SJSA1 (cell line): ENCODE measurements at regions not wholly inside any gene's neighbourhood (a gene's known extent, or its start where the extent isn't known, plus 50 kb on each side); places are given as distances from the start of the nearest gene placed in this dataset.
A peak's percentile ranks its signal among the peaks of the same experiment; 100 is the strongest.
"Not testable (repeated sequence)": the region's sequence is repeated elsewhere in the genome, so short reads cannot be mapped to it uniquely, and the experiment has no call there.

ENCODE experiments used
- DNase-seq, 2 experiments: peaks; one replicate each; pipeline ENCODE4 v3.0.0-alpha.2; 2015 to 2020; ENCODE audit warnings: low spot score in 2 of 2, low read depth in 1 of 2
- H3K27ac ChIP-seq: fragments of 250-450 bp; sonication (Bioruptor Pico); 2 replicates; pipeline ENCODE4 v1.5.1; 2020; ENCODE audit warnings: mild to moderate bottlenecking, moderate library complexity
- H3K27me3 ChIP-seq: fragments of 250-450 bp; sonication (Bioruptor Pico); replicated peaks from 2 replicates; pipeline ENCODE4 v1.5.1; 2020; ENCODE audit warnings: mild to moderate bottlenecking, moderate library complexity
- H3K36me3 ChIP-seq: fragments of 250-450 bp; sonication (Bioruptor Pico); 2 replicates; pipeline ENCODE4 v1.5.1; 2020; ENCODE audit warnings: mild to moderate bottlenecking
- H3K4me1 ChIP-seq: fragments of 250-450 bp; sonication (Bioruptor Pico); replicated peaks from 2 replicates; pipeline ENCODE4 v1.6.1; 2021; ENCODE audit warnings: mild to moderate bottlenecking
- H3K4me3 ChIP-seq: fragments of 250-450 bp; sonication (Bioruptor Pico); 2 replicates; pipeline ENCODE4 v1.5.1; 2020; ENCODE audit warnings: mild to moderate bottlenecking
- H3K9me3 ChIP-seq: fragments of 250-450 bp; sonication (Bioruptor Pico); replicated peaks from 2 replicates; pipeline ENCODE4 v1.5.1; 2020; ENCODE audit warnings: mild to moderate bottlenecking

- H3K9me3 ChIP-seq, H3K36me3 ChIP-seq, H3K27me3 ChIP-seq, H3K27ac ChIP-seq, H3K4me3 ChIP-seq, H3K4me1 ChIP-seq, DNase-seq: not testable (repeated sequence)
Observed at GRCh38 chr12:9304540-9304939, 96.3 kb upstream of the PZP start.

GRCh38 chr12:9295872-9296271 lies 87.7 kb upstream of the PZP start:
- H3K4me1 ChIP-seq, H3K36me3 ChIP-seq, H3K27ac ChIP-seq, H3K4me3 ChIP-seq, H3K9me3 ChIP-seq, H3K27me3 ChIP-seq, DNase-seq: not testable (repeated sequence)

GRCh38 chr12:9294072-9294620 lies 86.0 kb upstream of the PZP start:
- not testable (repeated sequence) for H3K4me3 ChIP-seq, H3K27me3 ChIP-seq, H3K9me3 ChIP-seq, H3K36me3 ChIP-seq, H3K4me1 ChIP-seq, H3K27ac ChIP-seq, DNase-seq

- H3K9me3 ChIP-seq, H3K36me3 ChIP-seq, H3K4me1 ChIP-seq, H3K4me3 ChIP-seq, DNase-seq, H3K27ac ChIP-seq, H3K27me3 ChIP-seq: not testable (repeated sequence)
Observed at GRCh38 chr12:9293391-9293790, 85.2 kb upstream of the PZP start.

- DNase-seq, H3K36me3 ChIP-seq, H3K27me3 ChIP-seq, H3K4me3 ChIP-seq, H3K9me3 ChIP-seq, H3K4me1 ChIP-seq, H3K27ac ChIP-seq: not testable (repeated sequence)
Observed at GRCh38 chr12:9289984-9290383, 81.8 kb upstream of the PZP start.

- H3K27me3 ChIP-seq, H3K4me1 ChIP-seq: not testable (repeated sequence)
Observed at GRCh38 chr12:9284724-9285123, 76.5 kb upstream of the PZP start.

GRCh38 chr12:9284197-9284596 lies 76.0 kb upstream of the PZP start:
- H3K27me3 ChIP-seq, H3K36me3 ChIP-seq, H3K4me1 ChIP-seq, H3K9me3 ChIP-seq, H3K27ac ChIP-seq, H3K4me3 ChIP-seq: not testable (repeated sequence)
- peak in 1 of 2 experiments; percentile 34 for DNase-seq

More at GRCh38 chr12:9284724-9285123, 76.5 kb upstream of the PZP start:
- H3K9me3 ChIP-seq, H3K36me3 ChIP-seq, H3K27ac ChIP-seq, DNase-seq, H3K4me3 ChIP-seq: not testable (repeated sequence)

GRCh38 chr12:9283346-9284095 lies 75.3 kb upstream of the PZP start:
- peak; percentile 83 to 87 for DNase-seq
- H3K4me1 ChIP-seq, H3K36me3 ChIP-seq, H3K27me3 ChIP-seq, H3K9me3 ChIP-seq: not testable (repeated sequence)
- Histone ChIP-seq H3K4me3 (peak overlapping the region; percentile 49), H3K27ac (peak overlapping the region; percentile 74)

GRCh38 chr12:9276990-9277389 lies 68.8 kb upstream of the PZP start:
- DNase-seq: no peak
- Histone ChIP-seq H3K27me3 (peaks cover 12% of the 10 kb centered on the region), H3K4me1 (no peaks in the 10 kb centered on the region), H3K27ac (no peak overlapping the region), H3K9me3 (no peaks in the 10 kb centered on the region), H3K36me3 (no peaks in the 10 kb centered on the region), H3K4me3 (no peak overlapping the region)

- DNase-seq: no peak
- Histone ChIP-seq H3K27ac (no peak overlapping the region), H3K9me3 (no peaks in the 10 kb centered on the region)
Observed at GRCh38 chr12:9273276-9273675, 65.1 kb upstream of the PZP start.

GRCh38 chr12:9271875-9272274 lies 63.7 kb upstream of the PZP start:
- Histone ChIP-seq H3K27ac (no peak overlapping the region), H3K9me3 (no peaks in the 10 kb centered on the region), H3K36me3 (no peaks in the 10 kb centered on the region), H3K27me3 (peaks cover 14% of the 10 kb centered on the region; the same call in 1 of the 2 replicates), H3K4me1 (no peaks in the 10 kb centered on the region), H3K4me3 (no peak overlapping the region)
- no peak for DNase-seq

More at GRCh38 chr12:9273276-9273675, 65.1 kb upstream of the PZP start:
- Histone ChIP-seq H3K36me3 (no peaks in the 10 kb centered on the region), H3K4me1 (no peaks in the 10 kb centered on the region), H3K27me3 (peaks cover 17% of the 10 kb centered on the region), H3K4me3 (no peak overlapping the region)

GRCh38 chr12:9264546-9264945 lies 56.4 kb upstream of the PZP start:
- Histone ChIP-seq H3K9me3 (no peaks in the 10 kb centered on the region), H3K4me1 (no peaks in the 10 kb centered on the region), H3K27me3 (no peaks in the 10 kb centered on the region; the same call in 1 of the 2 replicates), H3K4me3 (no peak overlapping the region), H3K36me3 (no peaks in the 10 kb centered on the region), H3K27ac (no peak overlapping the region)
- no peak for DNase-seq

- Histone ChIP-seq H3K27ac (no peak overlapping the region), H3K4me1 (no peaks in the 10 kb centered on the region), H3K36me3 (no peaks in the 10 kb centered on the region), H3K4me3 (no peak overlapping the region), H3K27me3 (peaks cover under 1% of the 10 kb centered on the region; the same call in 1 of the 2 replicates), H3K9me3 (no peaks in the 10 kb centered on the region)
- no peak for DNase-seq
Observed at GRCh38 chr12:9260931-9261330, 52.7 kb upstream of the PZP start.

- Histone ChIP-seq H3K36me3 (no peaks in the 10 kb centered on the region), H3K4me1 (no peaks in the 10 kb centered on the region), H3K27me3 (peaks cover 7% of the 10 kb centered on the region; the same call in 1 of the 2 replicates), H3K9me3 (no peaks in the 10 kb centered on the region), H3K27ac (no peak overlapping the region), H3K4me3 (no peak overlapping the region)
- DNase-seq: no peak
Observed at GRCh38 chr12:9258676-9259075, 50.5 kb upstream of the PZP start.
